ENCODE measurements at regions not wholly inside any gene's neighbourhood (a gene's known extent, or its start where the extent isn't known, plus 50 kb on each side); places are given as distances from the start of the nearest gene placed in this dataset.

DNA sequence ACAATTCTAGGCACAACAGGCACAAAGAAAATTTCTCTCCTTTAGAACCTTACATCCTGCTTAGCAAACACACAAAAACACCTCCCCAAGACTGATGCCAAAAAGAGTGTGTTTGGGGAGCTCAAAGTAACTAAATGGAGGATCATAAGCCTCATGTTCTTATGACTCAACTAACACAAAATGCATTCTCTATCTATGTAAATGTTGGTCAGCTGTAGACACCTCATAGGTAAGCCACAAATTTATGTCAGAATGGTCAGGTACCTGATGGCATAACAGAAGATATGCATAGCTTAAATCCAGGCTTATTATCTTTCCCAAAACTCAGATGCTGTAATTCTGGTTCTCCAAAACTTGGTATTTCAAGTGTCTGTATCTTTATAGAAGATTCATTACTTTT, 315.1 kb downstream of the C7orf25 start (continued):
- TF ChIP-seq, protein P1, sequence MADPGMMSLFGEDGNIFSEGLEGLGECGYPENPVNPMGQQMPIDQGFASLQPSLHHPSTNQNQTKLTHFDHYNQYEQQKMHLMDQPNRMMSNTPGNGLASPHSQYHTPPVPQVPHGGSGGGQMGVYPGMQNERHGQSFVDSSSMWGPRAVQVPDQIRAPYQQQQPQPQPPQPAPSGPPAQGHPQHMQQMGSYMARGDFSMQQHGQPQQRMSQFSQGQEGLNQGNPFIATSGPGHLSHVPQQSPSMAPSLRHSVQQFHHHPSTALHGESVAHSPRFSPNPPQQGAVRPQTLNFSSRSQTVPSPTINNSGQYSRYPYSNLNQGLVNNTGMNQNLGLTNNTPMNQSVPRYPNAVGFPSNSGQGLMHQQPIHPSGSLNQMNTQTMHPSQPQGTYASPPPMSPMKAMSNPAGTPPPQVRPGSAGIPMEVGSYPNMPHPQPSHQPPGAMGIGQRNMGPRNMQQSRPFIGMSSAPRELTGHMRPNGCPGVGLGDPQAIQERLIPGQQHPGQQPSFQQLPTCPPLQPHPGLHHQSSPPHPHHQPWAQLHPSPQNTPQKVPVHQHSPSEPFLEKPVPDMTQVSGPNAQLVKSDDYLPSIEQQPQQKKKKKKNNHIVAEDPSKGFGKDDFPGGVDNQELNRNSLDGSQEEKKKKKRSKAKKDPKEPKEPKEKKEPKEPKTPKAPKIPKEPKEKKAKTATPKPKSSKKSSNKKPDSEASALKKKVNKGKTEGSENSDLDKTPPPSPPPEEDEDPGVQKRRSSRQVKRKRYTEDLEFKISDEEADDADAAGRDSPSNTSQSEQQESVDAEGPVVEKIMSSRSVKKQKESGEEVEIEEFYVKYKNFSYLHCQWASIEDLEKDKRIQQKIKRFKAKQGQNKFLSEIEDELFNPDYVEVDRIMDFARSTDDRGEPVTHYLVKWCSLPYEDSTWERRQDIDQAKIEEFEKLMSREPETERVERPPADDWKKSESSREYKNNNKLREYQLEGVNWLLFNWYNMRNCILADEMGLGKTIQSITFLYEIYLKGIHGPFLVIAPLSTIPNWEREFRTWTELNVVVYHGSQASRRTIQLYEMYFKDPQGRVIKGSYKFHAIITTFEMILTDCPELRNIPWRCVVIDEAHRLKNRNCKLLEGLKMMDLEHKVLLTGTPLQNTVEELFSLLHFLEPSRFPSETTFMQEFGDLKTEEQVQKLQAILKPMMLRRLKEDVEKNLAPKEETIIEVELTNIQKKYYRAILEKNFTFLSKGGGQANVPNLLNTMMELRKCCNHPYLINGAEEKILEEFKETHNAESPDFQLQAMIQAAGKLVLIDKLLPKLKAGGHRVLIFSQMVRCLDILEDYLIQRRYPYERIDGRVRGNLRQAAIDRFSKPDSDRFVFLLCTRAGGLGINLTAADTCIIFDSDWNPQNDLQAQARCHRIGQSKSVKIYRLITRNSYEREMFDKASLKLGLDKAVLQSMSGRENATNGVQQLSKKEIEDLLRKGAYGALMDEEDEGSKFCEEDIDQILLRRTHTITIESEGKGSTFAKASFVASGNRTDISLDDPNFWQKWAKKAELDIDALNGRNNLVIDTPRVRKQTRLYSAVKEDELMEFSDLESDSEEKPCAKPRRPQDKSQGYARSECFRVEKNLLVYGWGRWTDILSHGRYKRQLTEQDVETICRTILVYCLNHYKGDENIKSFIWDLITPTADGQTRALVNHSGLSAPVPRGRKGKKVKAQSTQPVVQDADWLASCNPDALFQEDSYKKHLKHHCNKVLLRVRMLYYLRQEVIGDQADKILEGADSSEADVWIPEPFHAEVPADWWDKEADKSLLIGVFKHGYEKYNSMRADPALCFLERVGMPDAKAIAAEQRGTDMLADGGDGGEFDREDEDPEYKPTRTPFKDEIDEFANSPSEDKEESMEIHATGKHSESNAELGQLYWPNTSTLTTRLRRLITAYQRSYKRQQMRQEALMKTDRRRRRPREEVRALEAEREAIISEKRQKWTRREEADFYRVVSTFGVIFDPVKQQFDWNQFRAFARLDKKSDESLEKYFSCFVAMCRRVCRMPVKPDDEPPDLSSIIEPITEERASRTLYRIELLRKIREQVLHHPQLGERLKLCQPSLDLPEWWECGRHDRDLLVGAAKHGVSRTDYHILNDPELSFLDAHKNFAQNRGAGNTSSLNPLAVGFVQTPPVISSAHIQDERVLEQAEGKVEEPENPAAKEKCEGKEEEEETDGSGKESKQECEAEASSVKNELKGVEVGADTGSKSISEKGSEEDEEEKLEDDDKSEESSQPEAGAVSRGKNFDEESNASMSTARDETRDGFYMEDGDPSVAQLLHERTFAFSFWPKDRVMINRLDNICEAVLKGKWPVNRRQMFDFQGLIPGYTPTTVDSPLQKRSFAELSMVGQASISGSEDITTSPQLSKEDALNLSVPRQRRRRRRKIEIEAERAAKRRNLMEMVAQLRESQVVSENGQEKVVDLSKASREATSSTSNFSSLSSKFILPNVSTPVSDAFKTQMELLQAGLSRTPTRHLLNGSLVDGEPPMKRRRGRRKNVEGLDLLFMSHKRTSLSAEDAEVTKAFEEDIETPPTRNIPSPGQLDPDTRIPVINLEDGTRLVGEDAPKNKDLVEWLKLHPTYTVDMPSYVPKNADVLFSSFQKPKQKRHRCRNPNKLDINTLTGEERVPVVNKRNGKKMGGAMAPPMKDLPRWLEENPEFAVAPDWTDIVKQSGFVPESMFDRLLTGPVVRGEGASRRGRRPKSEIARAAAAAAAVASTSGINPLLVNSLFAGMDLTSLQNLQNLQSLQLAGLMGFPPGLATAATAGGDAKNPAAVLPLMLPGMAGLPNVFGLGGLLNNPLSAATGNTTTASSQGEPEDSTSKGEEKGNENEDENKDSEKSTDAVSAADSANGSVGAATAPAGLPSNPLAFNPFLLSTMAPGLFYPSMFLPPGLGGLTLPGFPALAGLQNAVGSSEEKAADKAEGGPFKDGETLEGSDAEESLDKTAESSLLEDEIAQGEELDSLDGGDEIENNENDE (IDR thresholded peaks at IDR 0.05; ENCODE audit: insufficient replicate concordance, low read length): no peak
- no peak for TF ChIP-seq GTF2F1 (IDR thresholded peaks at IDR 0.05; ENCODE audit: borderline replicate concordance, low read depth, low read length)

Measured in H1 (cell line).